Tibial nerve (tissue), 3 donors: ENCODE measurements at regions not wholly inside any gene's neighbourhood (a gene's known extent, or its start where the extent isn't known, plus 50 kb on each side); places are given as distances from the start of the nearest gene placed in this dataset.

Source experiments
- CTCF ChIP-seq, 5 experiments: fragments of 200-600 bp in 3 of 5; fragments of 450-650 bp in 2 of 5; sonication (generic) in 3 of 5; IDR thresholded peaks; one replicate each; pipeline ENCODE4 v1.5.1; 2016 to 2019; ENCODE audit warnings: antibody characterized with exemption in 5 of 5, mild to moderate bottlenecking in 3 of 5, moderate library complexity in 2 of 5
- POLR2A ChIP-seq, 2 donors: fragments of 450-650 bp; IDR thresholded peaks; one replicate each; pipeline ENCODE4 v1.6.1; 2017; ENCODE audit warnings: antibody characterized with exemption in 2 of 2, mild to moderate bottlenecking in 2 of 2, moderate library complexity in 2 of 2

- TF ChIP-seq CTCF (IDR thresholded peaks at IDR 0.05) = peak; percentile 44 to 63 (median 55)
- no peak for TF ChIP-seq POLR2A (IDR thresholded peaks at IDR 0.05)
These were observed 55.2 kb downstream of the FHIP2A start for GRCh38 chr10:114876602-114877300.
